Panc1 (cell line): ENCODE measurements at regions not wholly inside any gene's neighbourhood (a gene's known extent, or its start where the extent isn't known, plus 50 kb on each side); places are given as distances from the start of the nearest gene placed in this dataset.

ENCODE experiments used
- ATAC-seq: fragments of 200-7000 bp; cut with Tn5 transposase; 2 replicates; pipeline ENCODE4 v1.9.1; 2020; ENCODE audit warnings: mild to moderate bottlenecking, moderate library complexity
- BruUV-seq: library from RNA; stranded (reverse); fragments of 400-500 nt; replicated peaks from 2 replicates; lab custom pipeline; 2021; lab: Mats Ljungman, UMichigan
- CTCF ChIA-PET: fragments of 300-600 bp; sonication (Branson Sonifier 250); formaldehyde crosslinking; loops from one replicate; lab custom pipeline; 2022; ENCODE audit warnings: antibody characterized with exemption; lab: Charles Lee
- POLR2A ChIA-PET: fragments of 300-600 bp; sonication (Branson Sonifier 250); formaldehyde crosslinking; loops from one replicate; lab custom pipeline; 2022; ENCODE audit warnings: antibody characterized with exemption; lab: Charles Lee
- DNase-seq: peaks from one replicate; pipeline ENCODE4 v3.0.0-alpha.2; 2010; ENCODE audit warnings: low read depth, low spot score
- H3K27ac ChIP-seq: 2 replicates; pipeline ENCODE4 v1.5.1; 2011; ENCODE audit warnings: mild to moderate bottlenecking, low read length, inconsistent platforms
- H3K27me3 ChIP-seq: fragments of 200-500 bp; sonication (Bioruptor generic); 2 replicates; pipeline ENCODE4 v1.6.0; 2014; ENCODE audit warnings: low read length, inconsistent platforms; ENCODE audit not compliant: control insufficient read depth, insufficient read depth
- H3K36me3 ChIP-seq: fragments of 200-500 bp; sonication (Bioruptor generic); 2 replicates; pipeline ENCODE4 v1.5.1; 2014; ENCODE audit warnings: inconsistent platforms, mild to moderate bottlenecking, low read length, moderate library complexity; ENCODE audit not compliant: control insufficient read depth, insufficient read depth
- H3K4me1 ChIP-seq: 2 replicates; pipeline ENCODE4 v1.5.1; 2011; ENCODE audit warnings: inconsistent platforms, mild to moderate bottlenecking, low read length, moderate library complexity; ENCODE audit not compliant: control insufficient read depth, insufficient read depth
- H3K4me3 ChIP-seq, 2 experiments: 2 replicates each; pipeline ENCODE4 v1.5.1; 2011 to 2012; ENCODE audit warnings: low read depth in 2 of 2, low read length in 2 of 2, mild to moderate bottlenecking in 2 of 2, inconsistent platforms in 1 of 2, moderate library complexity in 1 of 2
- H3K9me3 ChIP-seq: fragments of 200-500 bp; sonication (Bioruptor generic); 2 replicates; pipeline ENCODE4 v1.5.1; 2014; ENCODE audit warnings: low read depth, mild to moderate bottlenecking, inconsistent platforms, low read length, moderate library complexity; ENCODE audit not compliant: control insufficient read depth, insufficient read depth
- POLR2AphosphoS5 ChIP-seq: IDR thresholded peaks from 2 replicates; pipeline ENCODE4 v1.6.1; 2012; ENCODE audit warnings: mild to moderate bottlenecking, low read depth, low read length, moderate library complexity
- SIN3A ChIP-seq: IDR thresholded peaks from 2 replicates; pipeline ENCODE4 v1.6.1; 2012; ENCODE audit warnings: low read depth, mild to moderate bottlenecking, low read length, moderate library complexity, borderline replicate concordance; ENCODE audit not compliant: insufficient read depth
- TCF7L2 ChIP-seq: IDR thresholded peaks from 2 replicates; pipeline ENCODE4 v1.6.1; 2011; ENCODE audit warnings: mild to moderate bottlenecking, low read depth, low read length, inconsistent platforms
- in situ Hi-C: cut with HindIII; loops from 2 replicates; pipeline ENCODE4 v1.10.0; 2016; ENCODE audit warnings: low sequenced_read_pairs, low pct_unique_long_range_greater_than_20kb
- intact Hi-C: fragments of 100-400 bp; cut with micrococcal nuclease; formaldehyde crosslinking; loops from one replicate; pipeline ENCODE4 v1.10.0; 2022; ENCODE audit not compliant: unreplicated experiment
- TF ChIP-seq, protein P1 (sequence below): fragments of 450-650 bp; IDR thresholded peaks from 2 replicates; pipeline ENCODE4 v1.5.1; 2017; ENCODE audit warnings: mild to moderate bottlenecking
- TF ChIP-seq, protein P2 (sequence below), 2 experiments: IDR thresholded peaks; 2 replicates each; pipeline ENCODE4 v1.6.1; 2011 to 2012; ENCODE audit warnings: low read depth in 2 of 2, control low read depth in 1 of 2, low read length in 1 of 2, mild to moderate bottlenecking in 1 of 2, moderate library complexity in 1 of 2; ENCODE audit not compliant: insufficient read depth in 1 of 2

DNA sequence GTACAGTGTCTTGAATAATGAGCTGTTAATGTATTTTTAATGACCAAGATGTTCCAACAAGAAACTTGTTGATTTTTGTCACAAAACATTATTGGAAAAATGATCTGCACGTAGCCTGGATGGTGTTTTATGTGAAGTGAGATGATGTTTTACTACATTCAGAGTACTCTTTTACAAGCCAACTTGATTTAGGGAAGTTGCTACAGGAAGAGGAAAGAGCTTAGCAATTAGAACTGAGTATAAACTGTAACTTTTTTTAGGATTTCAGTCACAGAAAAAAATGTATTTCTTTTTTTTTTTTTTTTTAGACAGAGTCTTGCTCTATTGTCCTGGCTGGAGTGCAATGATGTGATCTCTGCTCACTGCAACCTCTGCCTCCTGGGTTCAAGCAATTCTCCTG lies 113.6 kb upstream of the ADRA1B start:
- DNase-seq (no peak), ATAC-seq (no peak)
- H3K27me3 ChIP-seq = no peaks in the 10 kb centered on the region
- no peaks in the 10 kb centered on the region for H3K4me1 ChIP-seq
- no peak overlapping the region for H3K4me3 ChIP-seq
- CTCF ChIA-PET = no interaction called here
- H3K27ac ChIP-seq = no peak overlapping the region
- intact Hi-C loops (no loop called here), in situ Hi-C loops (no loop called here)
- TF ChIP-seq TCF7L2 (no peak), POLR2AphosphoS5 (no peak), SIN3A (no peak)
- TF ChIP-seq, protein P1, sequence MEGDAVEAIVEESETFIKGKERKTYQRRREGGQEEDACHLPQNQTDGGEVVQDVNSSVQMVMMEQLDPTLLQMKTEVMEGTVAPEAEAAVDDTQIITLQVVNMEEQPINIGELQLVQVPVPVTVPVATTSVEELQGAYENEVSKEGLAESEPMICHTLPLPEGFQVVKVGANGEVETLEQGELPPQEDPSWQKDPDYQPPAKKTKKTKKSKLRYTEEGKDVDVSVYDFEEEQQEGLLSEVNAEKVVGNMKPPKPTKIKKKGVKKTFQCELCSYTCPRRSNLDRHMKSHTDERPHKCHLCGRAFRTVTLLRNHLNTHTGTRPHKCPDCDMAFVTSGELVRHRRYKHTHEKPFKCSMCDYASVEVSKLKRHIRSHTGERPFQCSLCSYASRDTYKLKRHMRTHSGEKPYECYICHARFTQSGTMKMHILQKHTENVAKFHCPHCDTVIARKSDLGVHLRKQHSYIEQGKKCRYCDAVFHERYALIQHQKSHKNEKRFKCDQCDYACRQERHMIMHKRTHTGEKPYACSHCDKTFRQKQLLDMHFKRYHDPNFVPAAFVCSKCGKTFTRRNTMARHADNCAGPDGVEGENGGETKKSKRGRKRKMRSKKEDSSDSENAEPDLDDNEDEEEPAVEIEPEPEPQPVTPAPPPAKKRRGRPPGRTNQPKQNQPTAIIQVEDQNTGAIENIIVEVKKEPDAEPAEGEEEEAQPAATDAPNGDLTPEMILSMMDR = no peak
- TF ChIP-seq, protein P2, sequence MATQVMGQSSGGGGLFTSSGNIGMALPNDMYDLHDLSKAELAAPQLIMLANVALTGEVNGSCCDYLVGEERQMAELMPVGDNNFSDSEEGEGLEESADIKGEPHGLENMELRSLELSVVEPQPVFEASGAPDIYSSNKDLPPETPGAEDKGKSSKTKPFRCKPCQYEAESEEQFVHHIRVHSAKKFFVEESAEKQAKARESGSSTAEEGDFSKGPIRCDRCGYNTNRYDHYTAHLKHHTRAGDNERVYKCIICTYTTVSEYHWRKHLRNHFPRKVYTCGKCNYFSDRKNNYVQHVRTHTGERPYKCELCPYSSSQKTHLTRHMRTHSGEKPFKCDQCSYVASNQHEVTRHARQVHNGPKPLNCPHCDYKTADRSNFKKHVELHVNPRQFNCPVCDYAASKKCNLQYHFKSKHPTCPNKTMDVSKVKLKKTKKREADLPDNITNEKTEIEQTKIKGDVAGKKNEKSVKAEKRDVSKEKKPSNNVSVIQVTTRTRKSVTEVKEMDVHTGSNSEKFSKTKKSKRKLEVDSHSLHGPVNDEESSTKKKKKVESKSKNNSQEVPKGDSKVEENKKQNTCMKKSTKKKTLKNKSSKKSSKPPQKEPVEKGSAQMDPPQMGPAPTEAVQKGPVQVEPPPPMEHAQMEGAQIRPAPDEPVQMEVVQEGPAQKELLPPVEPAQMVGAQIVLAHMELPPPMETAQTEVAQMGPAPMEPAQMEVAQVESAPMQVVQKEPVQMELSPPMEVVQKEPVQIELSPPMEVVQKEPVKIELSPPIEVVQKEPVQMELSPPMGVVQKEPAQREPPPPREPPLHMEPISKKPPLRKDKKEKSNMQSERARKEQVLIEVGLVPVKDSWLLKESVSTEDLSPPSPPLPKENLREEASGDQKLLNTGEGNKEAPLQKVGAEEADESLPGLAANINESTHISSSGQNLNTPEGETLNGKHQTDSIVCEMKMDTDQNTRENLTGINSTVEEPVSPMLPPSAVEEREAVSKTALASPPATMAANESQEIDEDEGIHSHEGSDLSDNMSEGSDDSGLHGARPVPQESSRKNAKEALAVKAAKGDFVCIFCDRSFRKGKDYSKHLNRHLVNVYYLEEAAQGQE (IDR thresholded peaks at IDR 0.05; ENCODE audit: insufficient read depth in 1 of 2, low read depth in 2 of 2, low read length in 1 of 2) = no peak
- no TSS peak for BruUV-seq
- POLR2A ChIA-PET = no interaction called here
- H3K9me3 ChIP-seq = no peaks in the 10 kb centered on the region
- H3K36me3 ChIP-seq = no peaks in the 10 kb centered on the region

DNA sequence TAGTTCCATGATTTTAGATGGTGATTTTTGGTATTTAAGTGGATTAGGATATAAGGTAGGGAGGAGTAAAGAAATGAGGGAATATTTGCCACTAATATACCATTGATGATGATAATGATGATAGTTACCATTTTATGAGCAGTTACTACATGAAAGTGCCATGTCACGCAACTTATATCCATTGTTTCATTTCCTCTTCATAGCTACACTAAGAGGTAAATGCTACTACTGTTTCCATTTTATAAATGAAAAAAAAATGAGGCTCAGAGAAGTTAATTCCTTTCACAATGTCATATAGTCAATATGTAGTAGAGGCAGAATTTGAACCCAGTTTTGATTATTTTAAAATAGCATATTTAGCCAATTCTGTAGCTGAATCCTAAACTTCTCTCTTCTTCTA lies 112.2 kb upstream of the ADRA1B start:
- no TSS peak for BruUV-seq
- ATAC-seq (no peak), DNase-seq (no peak)
- H3K27ac ChIP-seq = no peak overlapping the region
- H3K4me1 ChIP-seq = no peaks in the 10 kb centered on the region
- ChIA-PET POLR2A (no interaction called here), CTCF (no interaction called here)
- no peaks in the 10 kb centered on the region for H3K27me3 ChIP-seq
- H3K9me3 ChIP-seq = no peaks in the 10 kb centered on the region
- no peak overlapping the region for H3K4me3 ChIP-seq
- in situ Hi-C loops (no loop called here), intact Hi-C loops (no loop called here)
- TF ChIP-seq POLR2AphosphoS5 (no peak), SIN3A (no peak), TCF7L2 (no peak)
- TF ChIP-seq, protein P2 (IDR thresholded peaks at IDR 0.05; ENCODE audit: insufficient read depth in 1 of 2, low read depth in 2 of 2, low read length in 1 of 2) = no peak
- TF ChIP-seq, protein P1 = no peak
- no peaks in the 10 kb centered on the region for H3K36me3 ChIP-seq
